Chondrocyte (in vitro differentiated cells): ENCODE measurements at regions not wholly inside any gene's neighbourhood (a gene's known extent, or its start where the extent isn't known, plus 50 kb on each side); places are given as distances from the start of the nearest gene placed in this dataset.

ENCODE experiments used
- DNase-seq: peaks from one replicate; pipeline ENCODE4 v3.0.0; 2021; ENCODE audit warnings: mixed read lengths, low spot score
- H3K27ac Mint-ChIP-seq: one replicate; pipeline ENCODE4 v1.8.0; 2021; ENCODE audit warnings: mild to moderate bottlenecking, moderate library complexity, mixed read lengths; ENCODE audit not compliant: unreplicated experiment
- H3K27me3 Mint-ChIP-seq: 2 replicates; pipeline ENCODE4 v1.8.0; 2021; ENCODE audit warnings: low read depth, mixed read lengths
- H3K36me3 Mint-ChIP-seq: 2 replicates; pipeline ENCODE4 v1.8.0; 2021; ENCODE audit warnings: low read depth, mixed read lengths
- H3K4me1 Mint-ChIP-seq: 2 replicates; pipeline ENCODE4 v1.8.0; 2021; ENCODE audit warnings: low read depth, mild to moderate bottlenecking, mixed read lengths
- H3K4me3 Mint-ChIP-seq: one replicate; pipeline ENCODE4 v1.8.0; 2021; ENCODE audit warnings: mild to moderate bottlenecking, moderate library complexity, mixed read lengths; ENCODE audit not compliant: unreplicated experiment
- H3K9me3 Mint-ChIP-seq: 2 replicates; pipeline ENCODE4 v1.8.0; 2021; ENCODE audit warnings: low read depth, mixed read lengths
- TF ChIP-seq, protein P1 (sequence below): fragments of 200-600 bp; sonication (generic); IDR thresholded peaks from 2 replicates; pipeline ENCODE4 v1.5.0; 2021; ENCODE audit warnings: antibody characterized with exemption, mild to moderate bottlenecking, moderate library complexity

DNA sequence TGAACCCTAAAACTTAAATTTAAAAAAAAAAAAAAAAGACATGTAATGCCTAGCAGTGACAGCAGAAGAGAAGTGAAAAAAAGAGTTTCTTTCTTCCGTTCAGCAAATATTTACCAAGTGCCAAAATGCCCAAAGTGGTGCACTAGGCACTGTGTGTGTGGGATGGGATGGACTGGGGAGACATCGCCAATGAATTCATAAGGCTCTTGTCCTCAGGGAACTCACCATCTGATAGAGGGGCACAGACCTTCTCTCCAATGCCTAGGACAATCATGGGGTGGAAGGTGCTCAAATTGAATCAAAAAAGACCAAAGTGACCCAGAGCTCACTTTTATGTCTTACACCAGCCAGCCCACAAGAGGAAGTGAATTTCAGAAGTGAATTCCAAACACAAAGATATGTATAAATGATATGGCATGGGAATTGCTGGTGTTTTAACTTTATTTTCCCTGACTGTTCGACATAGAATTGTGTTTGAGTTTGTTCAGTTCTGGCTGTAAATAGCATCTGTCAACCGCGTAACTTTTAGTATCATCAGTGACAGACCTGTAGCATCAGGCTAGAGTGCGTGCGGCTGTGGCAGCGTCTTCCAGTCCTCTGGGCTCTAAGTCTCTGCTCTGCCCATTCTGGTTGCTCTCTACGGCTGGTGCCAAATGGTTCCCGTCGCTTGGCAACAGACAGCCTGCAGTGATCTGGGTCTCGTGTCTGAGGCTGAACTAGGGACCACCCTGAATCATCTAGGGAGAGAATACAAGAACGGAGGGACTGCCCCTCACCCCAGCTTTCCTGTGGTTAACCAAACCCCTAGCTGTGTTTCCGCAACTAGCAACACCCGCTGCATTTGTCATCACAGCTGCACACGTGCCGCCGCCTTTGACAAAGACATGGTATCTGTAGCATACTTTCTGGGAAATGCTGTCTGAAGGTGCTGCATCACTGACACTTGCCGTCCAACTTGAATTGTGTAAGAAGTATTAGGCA is 154.0 kb upstream of the THBS1 start:
- TF ChIP-seq, protein P1, sequence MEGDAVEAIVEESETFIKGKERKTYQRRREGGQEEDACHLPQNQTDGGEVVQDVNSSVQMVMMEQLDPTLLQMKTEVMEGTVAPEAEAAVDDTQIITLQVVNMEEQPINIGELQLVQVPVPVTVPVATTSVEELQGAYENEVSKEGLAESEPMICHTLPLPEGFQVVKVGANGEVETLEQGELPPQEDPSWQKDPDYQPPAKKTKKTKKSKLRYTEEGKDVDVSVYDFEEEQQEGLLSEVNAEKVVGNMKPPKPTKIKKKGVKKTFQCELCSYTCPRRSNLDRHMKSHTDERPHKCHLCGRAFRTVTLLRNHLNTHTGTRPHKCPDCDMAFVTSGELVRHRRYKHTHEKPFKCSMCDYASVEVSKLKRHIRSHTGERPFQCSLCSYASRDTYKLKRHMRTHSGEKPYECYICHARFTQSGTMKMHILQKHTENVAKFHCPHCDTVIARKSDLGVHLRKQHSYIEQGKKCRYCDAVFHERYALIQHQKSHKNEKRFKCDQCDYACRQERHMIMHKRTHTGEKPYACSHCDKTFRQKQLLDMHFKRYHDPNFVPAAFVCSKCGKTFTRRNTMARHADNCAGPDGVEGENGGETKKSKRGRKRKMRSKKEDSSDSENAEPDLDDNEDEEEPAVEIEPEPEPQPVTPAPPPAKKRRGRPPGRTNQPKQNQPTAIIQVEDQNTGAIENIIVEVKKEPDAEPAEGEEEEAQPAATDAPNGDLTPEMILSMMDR = no peak
- no peak overlapping the region for H3K27ac Mint-ChIP-seq
- H3K27me3 Mint-ChIP-seq = no peaks in the 10 kb centered on the region
- no peak for DNase-seq
- H3K4me3 Mint-ChIP-seq = no peak overlapping the region
- no peaks in the 10 kb centered on the region for H3K36me3 Mint-ChIP-seq
- peaks cover 21% of the 10 kb centered on the region for H3K4me1 Mint-ChIP-seq
- no peaks in the 10 kb centered on the region for H3K9me3 Mint-ChIP-seq

DNA sequence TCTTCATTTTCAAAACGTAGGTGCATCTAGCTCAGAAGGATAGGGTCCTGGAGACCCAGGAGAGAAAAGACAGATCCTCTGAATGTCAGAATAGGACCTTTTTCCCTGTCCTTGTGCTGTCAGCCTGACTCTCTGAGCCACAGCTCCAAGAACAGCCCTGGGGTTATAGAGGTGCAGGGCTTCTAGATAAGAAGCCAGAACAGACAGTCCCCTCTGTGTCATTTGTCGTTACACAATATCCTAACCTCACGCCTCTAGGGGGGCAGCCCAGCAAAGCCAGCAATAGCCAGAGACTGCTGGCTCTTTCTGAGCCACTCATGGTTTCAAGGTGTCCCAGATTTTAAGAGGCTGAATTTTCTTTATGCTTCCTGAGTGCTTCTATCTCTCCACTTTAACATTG is 153.2 kb upstream of the THBS1 start:
- DNase-seq = no peak
- H3K27ac Mint-ChIP-seq = no peak overlapping the region
- H3K27me3 Mint-ChIP-seq = no peaks in the 10 kb centered on the region
- no peaks in the 10 kb centered on the region for H3K36me3 Mint-ChIP-seq
- H3K4me3 Mint-ChIP-seq = no peak overlapping the region
- peaks cover 25% of the 10 kb centered on the region for H3K4me1 Mint-ChIP-seq
- TF ChIP-seq, protein P1 = no peak
- no peaks in the 10 kb centered on the region for H3K9me3 Mint-ChIP-seq

DNA sequence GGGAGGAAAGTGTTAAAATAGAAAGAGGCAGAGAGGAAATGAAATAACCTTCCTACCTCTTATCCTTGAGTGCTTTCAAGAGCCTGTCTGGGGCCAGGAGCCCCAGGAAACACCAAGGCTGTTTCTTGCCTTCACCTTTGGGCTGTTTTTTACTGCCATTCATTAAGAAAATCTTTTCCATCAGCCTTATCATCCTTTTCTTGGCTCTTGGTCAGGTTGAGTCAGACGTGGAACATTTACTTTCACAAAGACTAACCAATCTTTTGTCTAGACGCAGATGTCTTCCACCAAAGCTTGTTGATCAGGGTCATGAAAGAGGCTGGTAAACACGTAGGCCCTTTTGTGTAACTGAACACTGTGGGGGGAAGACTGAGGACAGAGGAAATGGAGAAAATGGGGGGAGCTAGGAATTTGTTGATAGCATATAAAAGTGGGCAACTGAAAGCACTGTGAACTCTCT is 151.0 kb upstream of the THBS1 start:
- Mint-ChIP-seq H3K27me3 (no peaks in the 10 kb centered on the region), H3K9me3 (no peaks in the 10 kb centered on the region), H3K4me1 (peaks cover 42% of the 10 kb centered on the region), H3K27ac (no peak overlapping the region), H3K4me3 (no peak overlapping the region), H3K36me3 (no peaks in the 10 kb centered on the region)
- no peak for DNase-seq
- TF ChIP-seq, protein P1 = no peak

DNA sequence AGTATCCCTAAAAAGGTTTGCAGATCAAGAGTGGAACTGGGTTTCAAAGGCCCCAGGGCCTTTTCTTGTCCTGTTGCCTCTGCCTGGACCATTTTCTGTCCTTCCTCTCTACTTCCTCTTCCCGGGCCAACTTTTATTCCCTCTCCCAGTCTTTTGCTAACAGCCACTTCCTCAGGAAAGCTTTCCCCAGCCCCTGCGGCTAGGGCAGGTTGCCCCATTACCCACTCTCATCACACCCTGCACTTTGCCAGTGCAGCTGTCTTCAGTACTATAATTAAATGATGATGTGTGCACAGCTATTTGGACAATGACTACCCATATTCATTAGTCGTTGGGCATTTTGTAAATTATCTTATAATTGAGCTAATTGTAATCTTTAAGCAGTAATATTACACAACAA is 150.5 kb upstream of the THBS1 start:
- Mint-ChIP-seq H3K36me3 (no peaks in the 10 kb centered on the region), H3K4me1 (peaks cover 44% of the 10 kb centered on the region), H3K4me3 (no peak overlapping the region), H3K27ac (no peak overlapping the region), H3K9me3 (no peaks in the 10 kb centered on the region), H3K27me3 (no peaks in the 10 kb centered on the region)
- TF ChIP-seq, protein P1 = no peak
- DNase-seq = no peak

DNA sequence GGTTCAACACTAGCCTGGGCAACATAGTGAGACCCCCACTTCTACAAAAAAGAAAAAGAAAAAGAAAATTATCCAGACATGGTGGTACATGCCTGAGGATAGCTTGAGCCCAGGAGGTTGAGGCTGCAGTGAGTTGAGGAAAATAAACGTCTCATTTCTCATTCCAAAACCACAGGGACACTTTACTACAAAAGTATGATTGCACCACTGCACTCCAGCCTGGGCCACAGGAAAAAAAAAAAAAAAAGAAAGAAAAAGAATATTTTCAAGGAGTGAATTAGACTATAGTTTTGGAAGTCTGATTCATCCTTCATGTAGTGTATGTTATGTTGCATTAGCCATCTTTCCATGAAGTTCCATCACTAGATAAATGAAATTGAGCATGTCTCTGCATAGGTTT is 149.5 kb upstream of the THBS1 start:
- no peak overlapping the region for H3K27ac Mint-ChIP-seq
- TF ChIP-seq, protein P1 = no peak

More for the DNA sequence above, 149.5 kb upstream of the THBS1 start:
- H3K4me3 Mint-ChIP-seq = no peak overlapping the region
- H3K4me1 Mint-ChIP-seq = peaks cover 49% of the 10 kb centered on the region
- H3K36me3 Mint-ChIP-seq = no peaks in the 10 kb centered on the region
- DNase-seq = no peak
- no peaks in the 10 kb centered on the region for H3K27me3 Mint-ChIP-seq
- H3K9me3 Mint-ChIP-seq = no peaks in the 10 kb centered on the region
